ENCODE measurements at regions not wholly inside any gene's neighbourhood (a gene's known extent, or its start where the extent isn't known, plus 50 kb on each side); places are given as distances from the start of the nearest gene placed in this dataset.

- H3K9me3 ChIP-seq (ENCODE audit: control insufficient read depth in 2 of 2, low read length in 2 of 2): peaks cover 0 to 10% of the 10 kb centered on the region in 2 donors
- H3K4me1 ChIP-seq (ENCODE audit: control insufficient read depth in 2 of 2, insufficient read depth in 2 of 2, low read length in 2 of 2): no peaks in the 10 kb centered on the region
- no peaks in the 10 kb centered on the region for H3K36me3 ChIP-seq (ENCODE audit: control insufficient read depth in 2 of 2, insufficient read depth in 2 of 2, low read length in 2 of 2)
- H3K9ac ChIP-seq (ENCODE audit: low read depth in 1 of 2, low read length in 2 of 2): no peak overlapping the region
- no peak overlapping the region for H3K4me3 ChIP-seq (ENCODE audit: low read length in 2 of 2)
- H3K27ac ChIP-seq (ENCODE audit: low read depth in 2 of 2, low read length in 2 of 2): no peak overlapping the region
- H3K27me3 ChIP-seq (ENCODE audit: control insufficient read depth in 2 of 2, insufficient read depth in 2 of 2, low read length in 2 of 2): no peaks in the 10 kb centered on the region
Measured at GRCh38 chr1:177891809-177892208, 78.0 kb downstream of the SEC16B start.

- H3K4me1 ChIP-seq (ENCODE audit: control insufficient read depth in 2 of 2, insufficient read depth in 2 of 2, low read length in 2 of 2): no peaks in the 10 kb centered on the region
- no peaks in the 10 kb centered on the region for H3K36me3 ChIP-seq (ENCODE audit: control insufficient read depth in 2 of 2, insufficient read depth in 2 of 2, low read length in 2 of 2)
- H3K9me3 ChIP-seq (ENCODE audit: control insufficient read depth in 2 of 2, low read length in 2 of 2): peaks cover 0 to 10% of the 10 kb centered on the region in 2 donors
- H3K9ac ChIP-seq (ENCODE audit: low read depth in 1 of 2, low read length in 2 of 2): no peak overlapping the region
- H3K27ac ChIP-seq (ENCODE audit: low read depth in 2 of 2, low read length in 2 of 2): no peak overlapping the region
- no peaks in the 10 kb centered on the region for H3K27me3 ChIP-seq (ENCODE audit: control insufficient read depth in 2 of 2, insufficient read depth in 2 of 2, low read length in 2 of 2)
- H3K4me3 ChIP-seq (ENCODE audit: low read length in 2 of 2): no peak overlapping the region
Measured at GRCh38 chr1:177890479-177890878, 79.4 kb downstream of the SEC16B start.

- H3K9ac ChIP-seq (ENCODE audit: low read depth in 1 of 2, low read length in 2 of 2): no peak overlapping the region
- no peaks in the 10 kb centered on the region for H3K4me1 ChIP-seq (ENCODE audit: control insufficient read depth in 2 of 2, insufficient read depth in 2 of 2, low read length in 2 of 2)
- H3K9me3 ChIP-seq (ENCODE audit: control insufficient read depth in 2 of 2, low read length in 2 of 2): no peaks in the 10 kb centered on the region
- no peaks in the 10 kb centered on the region for H3K27me3 ChIP-seq (ENCODE audit: control insufficient read depth in 2 of 2, insufficient read depth in 2 of 2, low read length in 2 of 2)
- H3K27ac ChIP-seq (ENCODE audit: low read depth in 2 of 2, low read length in 2 of 2): no peak overlapping the region
- H3K4me3 ChIP-seq (ENCODE audit: low read length in 2 of 2): no peak overlapping the region
- no peaks in the 10 kb centered on the region for H3K36me3 ChIP-seq (ENCODE audit: control insufficient read depth in 2 of 2, insufficient read depth in 2 of 2, low read length in 2 of 2)
Measured at GRCh38 chr1:177884479-177885021, 85.3 kb downstream of the SEC16B start.

GRCh38 chr1:177883581-177883980 lies 86.3 kb downstream of the SEC16B start:
- Histone ChIP-seq H3K27me3 (ENCODE audit: control insufficient read depth in 2 of 2, insufficient read depth in 2 of 2, low read length in 2 of 2) (no peaks in the 10 kb centered on the region), H3K4me3 (ENCODE audit: low read length in 2 of 2) (no peak overlapping the region), H3K36me3 (ENCODE audit: control insufficient read depth in 2 of 2, insufficient read depth in 2 of 2, low read length in 2 of 2) (no peaks in the 10 kb centered on the region), H3K27ac (ENCODE audit: low read depth in 2 of 2, low read length in 2 of 2) (no peak overlapping the region), H3K9ac (ENCODE audit: low read depth in 1 of 2, low read length in 2 of 2) (no peak overlapping the region), H3K4me1 (ENCODE audit: control insufficient read depth in 2 of 2, insufficient read depth in 2 of 2, low read length in 2 of 2) (no peaks in the 10 kb centered on the region), H3K9me3 (ENCODE audit: control insufficient read depth in 2 of 2, low read length in 2 of 2) (no peaks in the 10 kb centered on the region)

GRCh38 chr1:177880339-177880891 lies 89.4 kb downstream of the SEC16B start:
- H3K4me1 ChIP-seq (ENCODE audit: control insufficient read depth in 2 of 2, insufficient read depth in 2 of 2, low read length in 2 of 2): no peaks in the 10 kb centered on the region
- no peaks in the 10 kb centered on the region for H3K27me3 ChIP-seq (ENCODE audit: control insufficient read depth in 2 of 2, insufficient read depth in 2 of 2, low read length in 2 of 2)
- no peak overlapping the region for H3K27ac ChIP-seq (ENCODE audit: low read depth in 2 of 2, low read length in 2 of 2)
- no peak overlapping the region for H3K9ac ChIP-seq (ENCODE audit: low read depth in 1 of 2, low read length in 2 of 2)
- no peaks in the 10 kb centered on the region for H3K36me3 ChIP-seq (ENCODE audit: control insufficient read depth in 2 of 2, insufficient read depth in 2 of 2, low read length in 2 of 2)
- no peaks in the 10 kb centered on the region for H3K9me3 ChIP-seq (ENCODE audit: control insufficient read depth in 2 of 2, low read length in 2 of 2)
- H3K4me3 ChIP-seq (ENCODE audit: low read length in 2 of 2): no peak overlapping the region

- H3K36me3 ChIP-seq (ENCODE audit: control insufficient read depth in 2 of 2, insufficient read depth in 2 of 2, low read length in 2 of 2): no peaks in the 10 kb centered on the region
- H3K27me3 ChIP-seq (ENCODE audit: control insufficient read depth in 2 of 2, insufficient read depth in 2 of 2, low read length in 2 of 2): no peaks in the 10 kb centered on the region
- H3K9me3 ChIP-seq (ENCODE audit: control insufficient read depth in 2 of 2, low read length in 2 of 2): no peaks in the 10 kb centered on the region
- no peaks in the 10 kb centered on the region for H3K4me1 ChIP-seq (ENCODE audit: control insufficient read depth in 2 of 2, insufficient read depth in 2 of 2, low read length in 2 of 2)
- no peak overlapping the region for H3K27ac ChIP-seq (ENCODE audit: low read depth in 2 of 2, low read length in 2 of 2)
- H3K4me3 ChIP-seq (ENCODE audit: low read length in 2 of 2): no peak overlapping the region
- H3K9ac ChIP-seq (ENCODE audit: low read depth in 1 of 2, low read length in 2 of 2): no peak overlapping the region
Measured at GRCh38 chr1:177877086-177877485, 92.8 kb downstream of the SEC16B start.

- H3K36me3 ChIP-seq (ENCODE audit: control insufficient read depth in 2 of 2, insufficient read depth in 2 of 2, low read length in 2 of 2): no peaks in the 10 kb centered on the region
- no peak overlapping the region for H3K27ac ChIP-seq (ENCODE audit: low read depth in 2 of 2, low read length in 2 of 2)
- H3K9ac ChIP-seq (ENCODE audit: low read depth in 1 of 2, low read length in 2 of 2): no peak overlapping the region
- no peak overlapping the region for H3K4me3 ChIP-seq (ENCODE audit: low read length in 2 of 2)
- no peaks in the 10 kb centered on the region for H3K27me3 ChIP-seq (ENCODE audit: control insufficient read depth in 2 of 2, insufficient read depth in 2 of 2, low read length in 2 of 2)
- no peaks in the 10 kb centered on the region for H3K9me3 ChIP-seq (ENCODE audit: control insufficient read depth in 2 of 2, low read length in 2 of 2)
- H3K4me1 ChIP-seq (ENCODE audit: control insufficient read depth in 2 of 2, insufficient read depth in 2 of 2, low read length in 2 of 2): no peaks in the 10 kb centered on the region
Measured at GRCh38 chr1:177873238-177873637, 96.6 kb downstream of the SEC16B start.

- Histone ChIP-seq H3K9me3 (ENCODE audit: control insufficient read depth in 2 of 2, low read length in 2 of 2) (no peaks in the 10 kb centered on the region), H3K27ac (ENCODE audit: low read depth in 2 of 2, low read length in 2 of 2) (no peak overlapping the region), H3K4me1 (ENCODE audit: control insufficient read depth in 2 of 2, insufficient read depth in 2 of 2, low read length in 2 of 2) (no peaks in the 10 kb centered on the region), H3K36me3 (ENCODE audit: control insufficient read depth in 2 of 2, insufficient read depth in 2 of 2, low read length in 2 of 2) (no peaks in the 10 kb centered on the region), H3K27me3 (ENCODE audit: control insufficient read depth in 2 of 2, insufficient read depth in 2 of 2, low read length in 2 of 2) (no peaks in the 10 kb centered on the region), H3K9ac (ENCODE audit: low read depth in 1 of 2, low read length in 2 of 2) (no peak overlapping the region), H3K4me3 (ENCODE audit: low read length in 2 of 2) (no peak overlapping the region)
Measured at GRCh38 chr1:177872308-177872900, 97.5 kb downstream of the SEC16B start.

GRCh38 chr1:177871613-177872307 lies 98.1 kb downstream of the SEC16B start:
- H3K27ac ChIP-seq (ENCODE audit: low read depth in 2 of 2, low read length in 2 of 2): no peak overlapping the region
- H3K9me3 ChIP-seq (ENCODE audit: control insufficient read depth in 2 of 2, low read length in 2 of 2): no peaks in the 10 kb centered on the region
- no peak overlapping the region for H3K4me3 ChIP-seq (ENCODE audit: low read length in 2 of 2)
- H3K9ac ChIP-seq (ENCODE audit: low read depth in 1 of 2, low read length in 2 of 2): no peak overlapping the region
- no peaks in the 10 kb centered on the region for H3K36me3 ChIP-seq (ENCODE audit: control insufficient read depth in 2 of 2, insufficient read depth in 2 of 2, low read length in 2 of 2)
- H3K27me3 ChIP-seq (ENCODE audit: control insufficient read depth in 2 of 2, insufficient read depth in 2 of 2, low read length in 2 of 2): no peaks in the 10 kb centered on the region
- H3K4me1 ChIP-seq (ENCODE audit: control insufficient read depth in 2 of 2, insufficient read depth in 2 of 2, low read length in 2 of 2): no peaks in the 10 kb centered on the region

GRCh38 chr1:177869586-177869985 lies 100.3 kb downstream of the SEC16B start:
- Histone ChIP-seq H3K4me3 (ENCODE audit: low read length in 2 of 2) (no peak overlapping the region), H3K9me3 (ENCODE audit: control insufficient read depth in 2 of 2, low read length in 2 of 2) (no peaks in the 10 kb centered on the region), H3K4me1 (ENCODE audit: control insufficient read depth in 2 of 2, insufficient read depth in 2 of 2, low read length in 2 of 2) (no peaks in the 10 kb centered on the region), H3K36me3 (ENCODE audit: control insufficient read depth in 2 of 2, insufficient read depth in 2 of 2, low read length in 2 of 2) (no peaks in the 10 kb centered on the region), H3K9ac (ENCODE audit: low read depth in 1 of 2, low read length in 2 of 2) (no peak overlapping the region), H3K27me3 (ENCODE audit: control insufficient read depth in 2 of 2, insufficient read depth in 2 of 2, low read length in 2 of 2) (no peaks in the 10 kb centered on the region), H3K27ac (ENCODE audit: low read depth in 2 of 2, low read length in 2 of 2) (no peak overlapping the region)

Measured in mucosa of rectum (tissue), 2 donors.